ENCODE measurements at regions not wholly inside any gene's neighbourhood (a gene's known extent, or its start where the extent isn't known, plus 50 kb on each side); places are given as distances from the start of the nearest gene placed in this dataset.

GRCh38 chr4:26060286-26060685, 146.3 kb downstream of the SMIM20 start:
- TF ChIP-seq CTCF (conservative IDR thresholded peaks at IDR 0.05) = no peak
- TF ChIP-seq EZH2 (IDR thresholded peaks at IDR 0.05; ENCODE audit: low read depth) = no peak

All from PC-9 (cell line).